ENCODE measurements at regions not wholly inside any gene's neighbourhood (a gene's known extent, or its start where the extent isn't known, plus 50 kb on each side); places are given as distances from the start of the nearest gene placed in this dataset.

DNA sequence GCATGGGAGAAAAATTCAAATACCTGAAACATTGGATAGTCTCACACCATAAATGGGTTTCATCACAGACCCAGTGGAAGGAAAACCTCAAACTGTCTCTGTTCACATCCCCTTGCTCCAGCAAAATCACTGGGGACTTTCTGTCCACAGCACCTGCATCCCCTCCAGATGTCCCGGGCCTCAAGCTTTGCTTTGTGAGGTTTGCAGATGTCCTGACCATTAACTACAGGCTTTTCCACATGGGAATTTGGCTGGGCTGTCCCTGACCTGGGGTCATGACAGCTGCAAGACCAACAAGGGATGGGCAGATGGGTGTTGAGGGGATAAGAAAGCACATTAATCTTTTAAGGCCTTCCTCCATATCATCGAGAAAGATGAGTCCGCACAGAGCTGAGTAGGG lies 427.9 kb downstream of the TXNL1 start:
- H3K36me3 ChIP-seq = no peaks in the 10 kb centered on the region
- 63 to 81% (median 66%) methylated on average over 3 of the region's 3 CpGs for WGBS, 3 donors
- no peak overlapping the region for H3K27ac ChIP-seq
- no peaks in the 10 kb centered on the region for H3K4me1 ChIP-seq (ENCODE audit: insufficient read depth)
- DNase-seq = no peak
- H3K9me3 ChIP-seq = no peaks in the 10 kb centered on the region
- H3K4me3 ChIP-seq = no peak overlapping the region
- no peak for TF ChIP-seq EP300 (IDR thresholded peaks at IDR 0.05)
- intact Hi-C loops (cut with DNase I) = no loop called here
- H3K27me3 ChIP-seq = no peaks in the 10 kb centered on the region

DNA sequence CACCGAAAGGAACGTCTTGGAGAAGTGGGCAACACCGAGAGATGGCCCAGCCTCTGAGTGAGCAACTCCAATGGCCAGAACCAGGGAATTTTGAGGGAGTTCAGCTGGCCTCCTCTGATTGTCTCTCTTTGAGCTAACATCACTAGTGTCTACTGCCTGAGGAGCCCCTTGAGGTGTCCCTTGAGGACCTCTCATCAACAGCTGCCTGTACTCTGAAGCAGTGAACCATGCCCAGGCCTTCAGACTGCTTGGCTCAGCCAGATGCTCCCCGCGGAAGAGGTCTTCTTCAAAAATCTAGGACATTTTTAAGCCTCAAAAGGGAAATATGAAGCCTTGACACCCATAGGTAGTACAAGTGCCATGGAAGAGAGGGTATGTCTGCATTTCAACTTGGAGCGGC lies 430.4 kb downstream of the TXNL1 start:
- TF ChIP-seq EP300 (IDR thresholded peaks at IDR 0.05) (no peak), POLR2A (IDR thresholded peaks at IDR 0.05) (no peak)
- TF ChIP-seq, protein P1, sequence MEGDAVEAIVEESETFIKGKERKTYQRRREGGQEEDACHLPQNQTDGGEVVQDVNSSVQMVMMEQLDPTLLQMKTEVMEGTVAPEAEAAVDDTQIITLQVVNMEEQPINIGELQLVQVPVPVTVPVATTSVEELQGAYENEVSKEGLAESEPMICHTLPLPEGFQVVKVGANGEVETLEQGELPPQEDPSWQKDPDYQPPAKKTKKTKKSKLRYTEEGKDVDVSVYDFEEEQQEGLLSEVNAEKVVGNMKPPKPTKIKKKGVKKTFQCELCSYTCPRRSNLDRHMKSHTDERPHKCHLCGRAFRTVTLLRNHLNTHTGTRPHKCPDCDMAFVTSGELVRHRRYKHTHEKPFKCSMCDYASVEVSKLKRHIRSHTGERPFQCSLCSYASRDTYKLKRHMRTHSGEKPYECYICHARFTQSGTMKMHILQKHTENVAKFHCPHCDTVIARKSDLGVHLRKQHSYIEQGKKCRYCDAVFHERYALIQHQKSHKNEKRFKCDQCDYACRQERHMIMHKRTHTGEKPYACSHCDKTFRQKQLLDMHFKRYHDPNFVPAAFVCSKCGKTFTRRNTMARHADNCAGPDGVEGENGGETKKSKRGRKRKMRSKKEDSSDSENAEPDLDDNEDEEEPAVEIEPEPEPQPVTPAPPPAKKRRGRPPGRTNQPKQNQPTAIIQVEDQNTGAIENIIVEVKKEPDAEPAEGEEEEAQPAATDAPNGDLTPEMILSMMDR (IDR thresholded peaks at IDR 0.05) = no peak
- H3K36me3 ChIP-seq = no peaks in the 10 kb centered on the region
- DNase-seq = no peak
- no peaks in the 10 kb centered on the region for H3K4me1 ChIP-seq (ENCODE audit: insufficient read depth)
- no peak overlapping the region for H3K27ac ChIP-seq
- WGBS, 3 donors = 94 to 99% (median 96%) methylated on average over 6 of the region's 6 CpGs
- peaks cover 0 to 3% of the 10 kb centered on the region in 2 donors for H3K9me3 ChIP-seq
- H3K4me3 ChIP-seq = no peak overlapping the region
- intact Hi-C loops (cut with DNase I) = no loop called here
- no peaks in the 10 kb centered on the region for H3K27me3 ChIP-seq

DNA sequence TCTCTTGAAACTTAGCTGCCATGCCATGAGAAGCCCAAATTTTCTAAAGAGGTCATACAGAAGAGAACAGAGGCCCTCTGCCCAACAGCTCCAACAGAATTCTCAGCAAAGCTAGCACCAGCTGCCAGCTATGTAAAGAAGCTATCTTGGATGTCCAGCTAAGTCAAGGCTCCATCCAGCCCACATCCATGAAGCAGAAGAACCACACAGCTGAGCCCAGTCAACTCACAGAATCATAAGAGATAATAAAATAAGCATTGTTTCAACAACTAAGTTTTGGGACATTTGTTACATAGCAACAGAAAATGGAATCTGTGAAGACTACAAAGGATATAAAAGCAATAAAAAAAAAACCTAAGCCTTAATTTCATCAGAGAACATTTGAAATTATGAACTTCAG lies 434.3 kb downstream of the TXNL1 start:
- intact Hi-C loops (cut with DNase I) = no loop called here

DNA sequence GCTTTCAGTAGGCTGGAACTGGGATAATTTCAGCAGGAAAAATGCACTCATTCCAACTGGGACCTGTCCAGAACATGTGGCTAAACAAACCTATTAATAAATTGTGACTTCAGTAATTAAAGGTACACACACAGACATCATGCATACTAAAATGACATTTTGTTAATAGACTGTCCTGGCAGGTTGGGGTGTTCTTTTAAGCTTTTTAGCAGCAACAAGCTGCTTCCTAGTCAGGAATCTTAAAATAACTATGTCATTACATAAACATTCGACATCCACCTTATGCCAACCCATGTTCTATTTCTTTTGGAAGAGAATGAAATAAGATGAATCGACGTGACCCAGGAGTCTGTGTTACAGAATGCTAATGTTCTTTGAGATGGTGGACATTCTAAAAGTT lies 435.7 kb downstream of the TXNL1 start:
- H3K27ac ChIP-seq = no peak overlapping the region
- TF ChIP-seq EP300 (IDR thresholded peaks at IDR 0.05) (no peak), POLR2A (IDR thresholded peaks at IDR 0.05) (no peak)
- TF ChIP-seq, protein P1 (IDR thresholded peaks at IDR 0.05) = no peak
- H3K27me3 ChIP-seq = no peaks in the 10 kb centered on the region
- peaks cover 0 to 3% of the 10 kb centered on the region in 2 donors for H3K9me3 ChIP-seq
- intact Hi-C loops (cut with DNase I) = no loop called here
- no peaks in the 10 kb centered on the region for H3K36me3 ChIP-seq
- no peaks in the 10 kb centered on the region for H3K4me1 ChIP-seq (ENCODE audit: insufficient read depth)
- no peak overlapping the region for H3K4me3 ChIP-seq
- no peak for DNase-seq
- 64 to 83% (median 71%) methylated on average over 3 of the region's 3 CpGs for WGBS, 3 donors

More for the DNA sequence above, 434.3 kb downstream of the TXNL1 start:
- Histone ChIP-seq H3K36me3 (no peaks in the 10 kb centered on the region), H3K9me3 (peaks cover 0 to 3% of the 10 kb centered on the region in 2 donors), H3K27me3 (no peaks in the 10 kb centered on the region), H3K4me3 (no peak overlapping the region), H3K27ac (no peak overlapping the region), H3K4me1 (ENCODE audit: insufficient read depth) (no peaks in the 10 kb centered on the region)
- DNase-seq = no peak
- TF ChIP-seq EP300 (IDR thresholded peaks at IDR 0.05) = no peak
- no peak for TF ChIP-seq POLR2A (IDR thresholded peaks at IDR 0.05)
- TF ChIP-seq, protein P1 (IDR thresholded peaks at IDR 0.05) = no peak

DNA sequence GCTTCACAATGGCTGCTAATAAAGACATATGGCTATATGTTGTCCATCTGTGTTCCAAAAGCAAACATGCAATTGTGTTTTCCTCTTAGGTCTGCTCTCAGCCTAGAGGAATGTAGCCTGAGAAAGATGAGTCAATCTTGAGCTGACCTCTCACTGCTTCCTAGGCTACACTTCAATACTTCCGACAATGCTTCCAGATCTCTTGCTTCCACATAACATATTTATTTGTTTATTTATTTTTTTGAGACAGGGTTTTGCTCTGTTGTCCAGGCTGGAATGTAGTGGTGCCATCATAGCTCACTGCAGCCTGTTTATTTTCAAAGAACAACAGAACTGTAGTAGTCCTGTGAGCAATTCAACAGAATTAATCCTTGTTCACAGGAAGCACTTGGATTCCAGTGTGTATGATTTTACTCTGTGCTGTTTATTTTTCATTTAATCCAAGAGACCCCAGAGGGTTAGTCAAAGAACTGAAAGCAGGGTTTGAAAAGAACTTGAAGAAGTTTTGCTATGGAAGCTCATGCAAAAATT lies 437.9 kb downstream of the TXNL1 start:
- Histone ChIP-seq H3K4me3 (no peak overlapping the region), H3K9me3 (peaks cover 0 to 3% of the 10 kb centered on the region in 2 donors), H3K27me3 (no peaks in the 10 kb centered on the region), H3K36me3 (no peaks in the 10 kb centered on the region), H3K27ac (no peak overlapping the region), H3K4me1 (ENCODE audit: insufficient read depth) (no peaks in the 10 kb centered on the region)
- TF ChIP-seq, protein P1 (IDR thresholded peaks at IDR 0.05) = no peak
- TF ChIP-seq EP300 (IDR thresholded peaks at IDR 0.05) (no peak), POLR2A (IDR thresholded peaks at IDR 0.05) (no peak)
- WGBS, 3 donors = 66 to 97% (median 89%) methylated on average over 1 of the region's 1 CpG
- intact Hi-C loops (cut with DNase I) = no loop called here
- DNase-seq = no peak

Data from ovary (tissue), 7 donors.